Fibroblast of lung (primary cell): ENCODE measurements at regions not wholly inside any gene's neighbourhood (a gene's known extent, or its start where the extent isn't known, plus 50 kb on each side); places are given as distances from the start of the nearest gene placed in this dataset.

Experiments
- DNase-seq, 2 donors: peaks; one replicate each; pipeline versions ENCODE4 v3.0.0 to v3.0.0-alpha.2; 2010; ENCODE audit warnings: low read depth in 2 of 2
- H2AFZ ChIP-seq: 2 replicates; pipeline ENCODE4 v1.5.1; 2012; ENCODE audit warnings: low read length, control low read depth, inconsistent platforms
- H3K27ac ChIP-seq: 2 replicates; pipeline ENCODE4 v1.5.1; 2011; ENCODE audit warnings: low read length, control low read depth; ENCODE audit not compliant: insufficient read depth
- H3K27me3 ChIP-seq: 2 replicates; pipeline ENCODE4 v1.5.1; 2011; ENCODE audit warnings: mild to moderate bottlenecking, low read length; ENCODE audit not compliant: control insufficient read depth, insufficient read depth
- H3K36me3 ChIP-seq: 2 replicates; pipeline ENCODE4 v1.5.1; 2011; ENCODE audit warnings: low read length; ENCODE audit not compliant: control insufficient read depth, insufficient read depth
- H3K4me1 ChIP-seq: 2 replicates; pipeline ENCODE4 v1.5.1; 2011; ENCODE audit warnings: low read length; ENCODE audit not compliant: control insufficient read depth, insufficient read depth; ENCODE audit errors: extremely low read depth
- H3K4me2 ChIP-seq: 2 replicates; pipeline ENCODE4 v1.5.1; 2011; ENCODE audit warnings: low read length, control low read depth; ENCODE audit not compliant: insufficient read depth; ENCODE audit errors: extremely low read depth
- H3K4me3 ChIP-seq, 4 experiments: fragments of 200-600 bp in 1 of 4; sonication (generic) in 1 of 4; replicated peaks in 1 of 4; 2 replicates each; pipeline ENCODE4 v1.5.1; 2011 to 2016; ENCODE audit warnings: low read length in 4 of 4, low read depth in 3 of 4, mild to moderate bottlenecking in 3 of 4, control low read depth in 2 of 4, inconsistent platforms in 1 of 4, mixed read lengths in 1 of 4; ENCODE audit not compliant: insufficient read depth in 1 of 4; ENCODE audit errors: control extremely low read depth in 1 of 4
- H3K79me2 ChIP-seq: 2 replicates; pipeline ENCODE4 v1.5.1; 2012; ENCODE audit warnings: mild to moderate bottlenecking, low read length, inconsistent platforms; ENCODE audit not compliant: control insufficient read depth, insufficient read depth
- H3K9ac ChIP-seq: 2 replicates; pipeline ENCODE4 v1.5.1; 2011; ENCODE audit warnings: mild to moderate bottlenecking, low read length, control low read depth; ENCODE audit not compliant: insufficient read depth
- H3K9me3 ChIP-seq: 2 replicates; pipeline ENCODE4 v1.5.1; 2012; ENCODE audit warnings: low read depth, low read length; ENCODE audit not compliant: control insufficient read depth, insufficient read depth
- H4K20me1 ChIP-seq: 2 replicates; pipeline ENCODE4 v1.5.1; 2011; ENCODE audit warnings: low read length; ENCODE audit not compliant: control insufficient read depth, insufficient read depth; ENCODE audit errors: extremely low read depth
- CTCF ChIP-seq, 2 donors: IDR thresholded peaks in 1 of 2; conservative IDR thresholded peaks in 1 of 2; 1 replicate in 1 of 2; 2 replicates in 1 of 2; pipeline ENCODE4 v1.5.1; 2011 to 2012; ENCODE audit warnings: low read length in 2 of 2, control low read depth in 1 of 2, inconsistent platforms in 1 of 2, low read depth in 1 of 2, mild to moderate bottlenecking in 1 of 2
- EZH2 ChIP-seq: IDR thresholded peaks from 2 replicates; pipeline ENCODE4 v1.5.1; 2012; ENCODE audit warnings: low read length, control low read depth, mild to moderate bottlenecking; ENCODE audit errors: missing control alignments

GRCh38 chr3:177318559-177318958 is 121.3 kb upstream of the TBL1XR1 start:
- H3K4me2 ChIP-seq: no peak overlapping the region
- TF ChIP-seq EZH2 (no peak), CTCF (conservative IDR thresholded peaks at IDR 0.05 in 1 of 2, IDR thresholded peaks at IDR 0.05 in 1 of 2; ENCODE audit: low read depth in 1 of 2, low read length in 2 of 2) (no peak)
- no peak overlapping the region for H3K27ac ChIP-seq
- no peaks in the 10 kb centered on the region for H3K9me3 ChIP-seq
- no peaks in the 10 kb centered on the region for H3K36me3 ChIP-seq
- no peaks in the 10 kb centered on the region for H3K27me3 ChIP-seq
- no peaks in the 10 kb centered on the region for H4K20me1 ChIP-seq
- H3K4me1 ChIP-seq: no peaks in the 10 kb centered on the region
- H3K4me3 ChIP-seq: no peak overlapping the region
- no peak for DNase-seq
- H3K9ac ChIP-seq: no peak overlapping the region
- H3K79me2 ChIP-seq: no peaks in the 10 kb centered on the region
- no peak overlapping the region for H2AFZ ChIP-seq

GRCh38 chr3:177320765-177321247 is 123.5 kb upstream of the TBL1XR1 start:
- Histone ChIP-seq H3K27ac (no peak overlapping the region), H3K79me2 (no peaks in the 10 kb centered on the region), H2AFZ (no peak overlapping the region), H3K36me3 (no peaks in the 10 kb centered on the region), H3K4me1 (no peaks in the 10 kb centered on the region), H3K4me2 (no peak overlapping the region), H3K9me3 (no peaks in the 10 kb centered on the region), H3K27me3 (no peaks in the 10 kb centered on the region), H4K20me1 (no peaks in the 10 kb centered on the region), H3K9ac (no peak overlapping the region), H3K4me3 (no peak overlapping the region)
- peak in 1 of 2 donors; percentile 67 for DNase-seq
- TF ChIP-seq CTCF (conservative IDR thresholded peaks at IDR 0.05 in 1 of 2, IDR thresholded peaks at IDR 0.05 in 1 of 2; ENCODE audit: low read depth in 1 of 2, low read length in 2 of 2): no peak
- no peak for TF ChIP-seq EZH2

- DNase-seq: no peak
- Histone ChIP-seq H3K4me2 (no peak overlapping the region), H4K20me1 (no peaks in the 10 kb centered on the region), H3K4me1 (no peaks in the 10 kb centered on the region), H2AFZ (no peak overlapping the region), H3K9me3 (no peaks in the 10 kb centered on the region), H3K4me3 (no peak overlapping the region), H3K27me3 (no peaks in the 10 kb centered on the region), H3K79me2 (no peaks in the 10 kb centered on the region), H3K27ac (no peak overlapping the region), H3K9ac (no peak overlapping the region), H3K36me3 (no peaks in the 10 kb centered on the region)
- TF ChIP-seq CTCF (conservative IDR thresholded peaks at IDR 0.05 in 1 of 2, IDR thresholded peaks at IDR 0.05 in 1 of 2; ENCODE audit: low read depth in 1 of 2, low read length in 2 of 2): no peak
Observed at GRCh38 chr3:177321819-177322218, 124.5 kb upstream of the TBL1XR1 start.
